Adrenal gland (tissue), 9 donors: ENCODE measurements at regions not wholly inside any gene's neighbourhood (a gene's known extent, or its start where the extent isn't known, plus 50 kb on each side); places are given as distances from the start of the nearest gene placed in this dataset.
"Not testable (repeated sequence)": the region's sequence is repeated elsewhere in the genome, so short reads cannot be mapped to it uniquely, and the experiment has no call there.

ENCODE experiments used
- DNase-seq, 7 donors: peaks; one replicate each; pipeline ENCODE4 v3.0.0-alpha.2; 2019 to 2020
- H3K27ac ChIP-seq, 5 donors: fragments of 200-600 bp; sonication (generic) in 4 of 5; 1 replicate in 3 of 5; 2 replicates in 2 of 5; pipeline versions ENCODE4 v1.5.1 to v1.8.0; 2016 to 2020; ENCODE audit warnings: mild to moderate bottlenecking in 1 of 5
- H3K27me3 ChIP-seq: fragments of 200-600 bp; 2 replicates; pipeline ENCODE4 v1.8.0; 2021
- H3K36me3 ChIP-seq, 2 donors: fragments of 200-600 bp; replicated peaks in 1 of 2; 1 replicate in 1 of 2; 2 replicates in 1 of 2; pipeline versions ENCODE4 v1.5.1 to v1.8.0; 2018 to 2022
- H3K4me1 ChIP-seq, 2 donors: fragments of 200-600 bp; replicated peaks in 1 of 2; 1 replicate in 1 of 2; 2 replicates in 1 of 2; pipeline versions ENCODE4 v1.5.1 to v1.8.0; 2018 to 2021
- H3K4me3 ChIP-seq, 4 donors: fragments of 200-600 bp; sonication (generic) in 3 of 4; one replicate each; pipeline ENCODE4 v1.5.1; 2016 to 2018
- H3K9me3 ChIP-seq, 3 donors: fragments of 200-600 bp; sonication (generic) in 1 of 3; replicated peaks in 1 of 3; 1 replicate in 2 of 3; 2 replicates in 1 of 3; pipeline versions ENCODE4 v1.5.1 to v1.8.0; 2016 to 2021
- CTCF ChIP-seq, 6 experiments: fragments of 450-650 bp in 4 of 6; fragments of 200-600 bp in 2 of 6; sonication (generic) in 1 of 6; IDR thresholded peaks; 1 replicate in 5 of 6; 2 replicates in 1 of 6; pipeline versions ENCODE4 v1.5.1 to v1.8.0; 2016 to 2021; ENCODE audit warnings: antibody characterized with exemption in 6 of 6, mild to moderate bottlenecking in 2 of 6, moderate library complexity in 1 of 6
- POLR2A ChIP-seq, 2 donors: fragments of 450-650 bp; IDR thresholded peaks; one replicate each; pipeline ENCODE4 v1.6.1; 2017; ENCODE audit warnings: antibody characterized with exemption in 2 of 2, mild to moderate bottlenecking in 2 of 2, moderate library complexity in 1 of 2
- WGBS, 4 donors: extraction: QIAGEN DNeasy Blood & Tissue Kit in 2 of 4; methylation state at CpG; one replicate each; pipeline versions ENCODE4 v1.1.5 to v1.1.7; 2013 to 2017; 5-methylcytosine and 5-hydroxymethylcytosine counted together
- intact Hi-C, 2 donors: fragments of 100-400 bp; cut with DNase I; formaldehyde crosslinking; loops; one replicate each; pipeline versions ENCODE4 v1.14.1 to v1.15.0; 2022 to 2023
- donor health status: healthy with polysubstance abuse.
- donor health status: Bipolar disorder and iron deficiency.
- donor health status: DM: yes; HTN: yes; CAD: no.
- donor health status: DM: no; HTN: no; CAD: no.
- donor health status: DM: no; HTN: no; CAD: no.

GRCh38 chr1:96597218-96597617, 124.4 kb upstream of the PTBP2 start:
- 58 to 74% (median 61%) methylated on average over 1 of the region's 1 CpG for WGBS, 4 donors
- DNase-seq: no peak
- Histone ChIP-seq H3K4me1 (no peaks in the 10 kb centered on the region), H3K4me3 (no peak overlapping the region), H3K9me3 (no peaks in the 10 kb centered on the region), H3K36me3 (no peaks in the 10 kb centered on the region), H3K27me3 (no peaks in the 10 kb centered on the region), H3K27ac (no peak overlapping the region)
- TF ChIP-seq CTCF (IDR thresholded peaks at IDR 0.05): no peak
- TF ChIP-seq POLR2A (IDR thresholded peaks at IDR 0.05): no peak
- intact Hi-C loops: no loop called here

GRCh38 chr1:96598416-96599168, 123.0 kb upstream of the PTBP2 start:
- Histone ChIP-seq H3K36me3 (no peaks in the 10 kb centered on the region), H3K27ac (no peak overlapping the region), H3K4me1 (no peaks in the 10 kb centered on the region), H3K4me3 (no peak overlapping the region), H3K27me3 (no peaks in the 10 kb centered on the region), H3K9me3 (no peaks in the 10 kb centered on the region)
- 63 to 64% (median 64%) methylated on average over 4 of the region's 4 CpGs for WGBS, 4 donors
- intact Hi-C loops: no loop called here
- no peak for DNase-seq
- TF ChIP-seq POLR2A (IDR thresholded peaks at IDR 0.05) (no peak), CTCF (IDR thresholded peaks at IDR 0.05) (no peak)

- H3K36me3 ChIP-seq, H3K27ac ChIP-seq, H3K27me3 ChIP-seq, H3K4me1 ChIP-seq, H3K4me3 ChIP-seq, intact Hi-C loops, DNase-seq, H3K9me3 ChIP-seq: not testable (repeated sequence)
- 82 to 89% (median 88%) methylated on average over 13 to 16 of the region's 16 CpGs for whole genome bisulfite sequencing, 4 donors
Observed at GRCh38 chr1:96604620-96605019, 117.0 kb upstream of the PTBP2 start.

- H3K4me3 ChIP-seq, H3K36me3 ChIP-seq, H3K27ac ChIP-seq, DNase-seq, H3K27me3 ChIP-seq, intact Hi-C loops, H3K4me1 ChIP-seq, H3K9me3 ChIP-seq: not testable (repeated sequence)
- 83 to 89% (median 86%) methylated on average over 3 to 5 of the region's 5 CpGs for WGBS, 4 donors
Observed at GRCh38 chr1:96617375-96617774, 104.2 kb upstream of the PTBP2 start.

- intact Hi-C loops: no loop called here
- TF ChIP-seq POLR2A (IDR thresholded peaks at IDR 0.05) (no peak), CTCF (IDR thresholded peaks at IDR 0.05) (no peak)
- no peak overlapping the region for H3K4me3 ChIP-seq
- no peaks in the 10 kb centered on the region for H3K4me1 ChIP-seq
- no peaks in the 10 kb centered on the region for H3K36me3 ChIP-seq
- H3K27me3 ChIP-seq: no peaks in the 10 kb centered on the region
- no peak overlapping the region for H3K27ac ChIP-seq
- 72 to 84% (median 81%) methylated on average over 1 of the region's 1 CpG for WGBS, 4 donors
- DNase-seq: no peak
- H3K9me3 ChIP-seq: no peaks in the 10 kb centered on the region
Observed at GRCh38 chr1:96632045-96632664, 89.4 kb upstream of the PTBP2 start.
